C4-2B (cell line): ENCODE measurements at regions not wholly inside any gene's neighbourhood (a gene's known extent, or its start where the extent isn't known, plus 50 kb on each side); places are given as distances from the start of the nearest gene placed in this dataset.

Experiments
- ZFX ChIP-seq: fragments of 450-650 bp; IDR thresholded peaks from 2 replicates; pipeline ENCODE4 v1.6.1; 2017
- TF ChIP-seq, protein P1 (sequence below): fragments of 450-650 bp; conservative IDR thresholded peaks from 2 replicates; pipeline ENCODE4 v1.5.1; 2017; ENCODE audit warnings: mild to moderate bottlenecking

GRCh38 chr11:90705661-90706060, 482.8 kb upstream of the CHORDC1 start:
- TF ChIP-seq, protein P1, sequence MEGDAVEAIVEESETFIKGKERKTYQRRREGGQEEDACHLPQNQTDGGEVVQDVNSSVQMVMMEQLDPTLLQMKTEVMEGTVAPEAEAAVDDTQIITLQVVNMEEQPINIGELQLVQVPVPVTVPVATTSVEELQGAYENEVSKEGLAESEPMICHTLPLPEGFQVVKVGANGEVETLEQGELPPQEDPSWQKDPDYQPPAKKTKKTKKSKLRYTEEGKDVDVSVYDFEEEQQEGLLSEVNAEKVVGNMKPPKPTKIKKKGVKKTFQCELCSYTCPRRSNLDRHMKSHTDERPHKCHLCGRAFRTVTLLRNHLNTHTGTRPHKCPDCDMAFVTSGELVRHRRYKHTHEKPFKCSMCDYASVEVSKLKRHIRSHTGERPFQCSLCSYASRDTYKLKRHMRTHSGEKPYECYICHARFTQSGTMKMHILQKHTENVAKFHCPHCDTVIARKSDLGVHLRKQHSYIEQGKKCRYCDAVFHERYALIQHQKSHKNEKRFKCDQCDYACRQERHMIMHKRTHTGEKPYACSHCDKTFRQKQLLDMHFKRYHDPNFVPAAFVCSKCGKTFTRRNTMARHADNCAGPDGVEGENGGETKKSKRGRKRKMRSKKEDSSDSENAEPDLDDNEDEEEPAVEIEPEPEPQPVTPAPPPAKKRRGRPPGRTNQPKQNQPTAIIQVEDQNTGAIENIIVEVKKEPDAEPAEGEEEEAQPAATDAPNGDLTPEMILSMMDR: no peak
- TF ChIP-seq ZFX: no peak
